SU-DHL-6 (cell line): ENCODE measurements at regions not wholly inside any gene's neighbourhood (a gene's known extent, or its start where the extent isn't known, plus 50 kb on each side); places are given as distances from the start of the nearest gene placed in this dataset.

ENCODE experiments used
- EZH2phosphoT487 ChIP-seq: fragments of 200-600 bp; sonication (generic), shearing (Covaris generic); conservative IDR thresholded peaks from 2 replicates; pipeline ENCODE4 v1.6.1; 2018; ENCODE audit warnings: mild to moderate bottlenecking, antibody characterized with exemption, low read length, moderate library complexity, mixed read lengths
- TF ChIP-seq, protein P1 (sequence below): fragments of 200-600 bp; sonication (generic); IDR thresholded peaks from one replicate; pipeline ENCODE4 v1.5.1; 2017; ENCODE audit warnings: antibody characterized with exemption, mild to moderate bottlenecking, low read length, moderate library complexity; ENCODE audit not compliant: insufficient read depth, poor library complexity, severe bottlenecking

DNA sequence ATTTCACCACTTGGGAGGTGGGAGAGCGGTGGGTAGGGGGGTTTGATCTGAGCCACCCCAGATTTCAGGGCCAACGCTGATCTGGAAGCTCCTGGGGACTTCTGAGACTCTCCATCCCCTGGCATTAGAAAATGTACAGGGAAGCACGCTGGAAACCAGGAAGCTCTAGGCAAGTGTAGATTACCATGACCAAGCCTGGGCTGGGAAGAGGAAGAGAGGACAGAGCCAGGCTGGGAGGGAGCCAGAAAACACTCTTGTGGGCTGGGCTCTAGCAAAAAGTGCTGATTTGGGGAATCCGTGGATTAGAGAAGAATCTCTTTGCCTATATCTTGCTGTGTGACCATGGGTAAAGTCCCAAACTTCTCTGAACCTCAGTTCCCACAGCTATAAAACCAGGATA is 236.7 kb downstream of the BCL11B start:
- TF ChIP-seq, protein P1, sequence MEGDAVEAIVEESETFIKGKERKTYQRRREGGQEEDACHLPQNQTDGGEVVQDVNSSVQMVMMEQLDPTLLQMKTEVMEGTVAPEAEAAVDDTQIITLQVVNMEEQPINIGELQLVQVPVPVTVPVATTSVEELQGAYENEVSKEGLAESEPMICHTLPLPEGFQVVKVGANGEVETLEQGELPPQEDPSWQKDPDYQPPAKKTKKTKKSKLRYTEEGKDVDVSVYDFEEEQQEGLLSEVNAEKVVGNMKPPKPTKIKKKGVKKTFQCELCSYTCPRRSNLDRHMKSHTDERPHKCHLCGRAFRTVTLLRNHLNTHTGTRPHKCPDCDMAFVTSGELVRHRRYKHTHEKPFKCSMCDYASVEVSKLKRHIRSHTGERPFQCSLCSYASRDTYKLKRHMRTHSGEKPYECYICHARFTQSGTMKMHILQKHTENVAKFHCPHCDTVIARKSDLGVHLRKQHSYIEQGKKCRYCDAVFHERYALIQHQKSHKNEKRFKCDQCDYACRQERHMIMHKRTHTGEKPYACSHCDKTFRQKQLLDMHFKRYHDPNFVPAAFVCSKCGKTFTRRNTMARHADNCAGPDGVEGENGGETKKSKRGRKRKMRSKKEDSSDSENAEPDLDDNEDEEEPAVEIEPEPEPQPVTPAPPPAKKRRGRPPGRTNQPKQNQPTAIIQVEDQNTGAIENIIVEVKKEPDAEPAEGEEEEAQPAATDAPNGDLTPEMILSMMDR: no peak
- TF ChIP-seq EZH2phosphoT487: no peak
